Panc1 (cell line): ENCODE measurements at regions not wholly inside any gene's neighbourhood (a gene's known extent, or its start where the extent isn't known, plus 50 kb on each side); places are given as distances from the start of the nearest gene placed in this dataset.

Experiments used
- ATAC-seq: fragments of 200-7000 bp; cut with Tn5 transposase; 2 replicates; pipeline ENCODE4 v1.9.1; 2020; ENCODE audit warnings: mild to moderate bottlenecking, moderate library complexity
- BruUV-seq: library from RNA; stranded (reverse); fragments of 400-500 nt; replicated peaks from 2 replicates; lab custom pipeline; 2021; lab: Mats Ljungman, UMichigan
- CTCF ChIA-PET: fragments of 300-600 bp; sonication (Branson Sonifier 250); formaldehyde crosslinking; loops from one replicate; lab custom pipeline; 2022; ENCODE audit warnings: antibody characterized with exemption; lab: Charles Lee
- POLR2A ChIA-PET: fragments of 300-600 bp; sonication (Branson Sonifier 250); formaldehyde crosslinking; loops from one replicate; lab custom pipeline; 2022; ENCODE audit warnings: antibody characterized with exemption; lab: Charles Lee
- DNase-seq: peaks from one replicate; pipeline ENCODE4 v3.0.0-alpha.2; 2010; ENCODE audit warnings: low read depth, low spot score
- H3K27ac ChIP-seq: 2 replicates; pipeline ENCODE4 v1.5.1; 2011; ENCODE audit warnings: mild to moderate bottlenecking, low read length, inconsistent platforms
- H3K27me3 ChIP-seq: fragments of 200-500 bp; sonication (Bioruptor generic); 2 replicates; pipeline ENCODE4 v1.6.0; 2014; ENCODE audit warnings: low read length, inconsistent platforms; ENCODE audit not compliant: control insufficient read depth, insufficient read depth
- H3K36me3 ChIP-seq: fragments of 200-500 bp; sonication (Bioruptor generic); 2 replicates; pipeline ENCODE4 v1.5.1; 2014; ENCODE audit warnings: inconsistent platforms, mild to moderate bottlenecking, low read length, moderate library complexity; ENCODE audit not compliant: control insufficient read depth, insufficient read depth
- H3K4me1 ChIP-seq: 2 replicates; pipeline ENCODE4 v1.5.1; 2011; ENCODE audit warnings: inconsistent platforms, mild to moderate bottlenecking, low read length, moderate library complexity; ENCODE audit not compliant: control insufficient read depth, insufficient read depth
- H3K4me3 ChIP-seq, 2 experiments: 2 replicates each; pipeline ENCODE4 v1.5.1; 2011 to 2012; ENCODE audit warnings: low read depth in 2 of 2, low read length in 2 of 2, mild to moderate bottlenecking in 2 of 2, inconsistent platforms in 1 of 2, moderate library complexity in 1 of 2
- H3K9me3 ChIP-seq: fragments of 200-500 bp; sonication (Bioruptor generic); 2 replicates; pipeline ENCODE4 v1.5.1; 2014; ENCODE audit warnings: low read depth, mild to moderate bottlenecking, inconsistent platforms, low read length, moderate library complexity; ENCODE audit not compliant: control insufficient read depth, insufficient read depth
- CTCF ChIP-seq: fragments of 450-650 bp; IDR thresholded peaks from 2 replicates; pipeline ENCODE4 v1.5.1; 2017; ENCODE audit warnings: mild to moderate bottlenecking
- POLR2AphosphoS5 ChIP-seq: IDR thresholded peaks from 2 replicates; pipeline ENCODE4 v1.6.1; 2012; ENCODE audit warnings: mild to moderate bottlenecking, low read depth, low read length, moderate library complexity
- SIN3A ChIP-seq: IDR thresholded peaks from 2 replicates; pipeline ENCODE4 v1.6.1; 2012; ENCODE audit warnings: low read depth, mild to moderate bottlenecking, low read length, moderate library complexity, borderline replicate concordance; ENCODE audit not compliant: insufficient read depth
- TCF7L2 ChIP-seq: IDR thresholded peaks from 2 replicates; pipeline ENCODE4 v1.6.1; 2011; ENCODE audit warnings: mild to moderate bottlenecking, low read depth, low read length, inconsistent platforms
- in situ Hi-C: cut with HindIII; loops from 2 replicates; pipeline ENCODE4 v1.10.0; 2016; ENCODE audit warnings: low sequenced_read_pairs, low pct_unique_long_range_greater_than_20kb
- intact Hi-C: fragments of 100-400 bp; cut with micrococcal nuclease; formaldehyde crosslinking; loops from one replicate; pipeline ENCODE4 v1.10.0; 2022; ENCODE audit not compliant: unreplicated experiment
- TF ChIP-seq, protein P1 (sequence below), 2 experiments: IDR thresholded peaks; 2 replicates each; pipeline ENCODE4 v1.6.1; 2011 to 2012; ENCODE audit warnings: low read depth in 2 of 2, control low read depth in 1 of 2, low read length in 1 of 2, mild to moderate bottlenecking in 1 of 2, moderate library complexity in 1 of 2; ENCODE audit not compliant: insufficient read depth in 1 of 2

DNA sequence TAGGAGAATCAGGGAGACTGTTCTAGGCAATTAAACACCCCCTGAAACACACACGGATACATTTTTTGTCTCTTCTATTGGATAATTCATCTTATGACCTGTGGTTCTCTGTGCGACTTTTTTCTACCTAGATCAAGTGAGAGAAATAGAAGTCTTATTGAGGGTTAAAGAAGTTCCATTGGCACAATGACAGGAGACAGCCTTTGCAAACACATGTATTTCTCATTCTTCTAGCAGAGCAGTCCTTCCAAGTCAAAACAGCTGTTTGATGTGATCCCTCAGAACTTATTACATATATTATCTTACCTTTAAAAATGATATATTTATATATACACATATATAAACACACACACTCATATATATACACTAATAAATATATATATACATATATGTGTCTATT lies 496.7 kb downstream of the SLC6A15 start:
- intact Hi-C loops, result no loop called here
- ATAC-seq, result no peak
- Histone ChIP-seq H3K27me3 (no peaks in the 10 kb centered on the region), H3K4me3 (no peak overlapping the region), H3K36me3 (no peaks in the 10 kb centered on the region), H3K27ac (no peak overlapping the region), H3K9me3 (no peaks in the 10 kb centered on the region), H3K4me1 (no peaks in the 10 kb centered on the region)
- in situ Hi-C loops, result no loop called here
- TF ChIP-seq, protein P1, sequence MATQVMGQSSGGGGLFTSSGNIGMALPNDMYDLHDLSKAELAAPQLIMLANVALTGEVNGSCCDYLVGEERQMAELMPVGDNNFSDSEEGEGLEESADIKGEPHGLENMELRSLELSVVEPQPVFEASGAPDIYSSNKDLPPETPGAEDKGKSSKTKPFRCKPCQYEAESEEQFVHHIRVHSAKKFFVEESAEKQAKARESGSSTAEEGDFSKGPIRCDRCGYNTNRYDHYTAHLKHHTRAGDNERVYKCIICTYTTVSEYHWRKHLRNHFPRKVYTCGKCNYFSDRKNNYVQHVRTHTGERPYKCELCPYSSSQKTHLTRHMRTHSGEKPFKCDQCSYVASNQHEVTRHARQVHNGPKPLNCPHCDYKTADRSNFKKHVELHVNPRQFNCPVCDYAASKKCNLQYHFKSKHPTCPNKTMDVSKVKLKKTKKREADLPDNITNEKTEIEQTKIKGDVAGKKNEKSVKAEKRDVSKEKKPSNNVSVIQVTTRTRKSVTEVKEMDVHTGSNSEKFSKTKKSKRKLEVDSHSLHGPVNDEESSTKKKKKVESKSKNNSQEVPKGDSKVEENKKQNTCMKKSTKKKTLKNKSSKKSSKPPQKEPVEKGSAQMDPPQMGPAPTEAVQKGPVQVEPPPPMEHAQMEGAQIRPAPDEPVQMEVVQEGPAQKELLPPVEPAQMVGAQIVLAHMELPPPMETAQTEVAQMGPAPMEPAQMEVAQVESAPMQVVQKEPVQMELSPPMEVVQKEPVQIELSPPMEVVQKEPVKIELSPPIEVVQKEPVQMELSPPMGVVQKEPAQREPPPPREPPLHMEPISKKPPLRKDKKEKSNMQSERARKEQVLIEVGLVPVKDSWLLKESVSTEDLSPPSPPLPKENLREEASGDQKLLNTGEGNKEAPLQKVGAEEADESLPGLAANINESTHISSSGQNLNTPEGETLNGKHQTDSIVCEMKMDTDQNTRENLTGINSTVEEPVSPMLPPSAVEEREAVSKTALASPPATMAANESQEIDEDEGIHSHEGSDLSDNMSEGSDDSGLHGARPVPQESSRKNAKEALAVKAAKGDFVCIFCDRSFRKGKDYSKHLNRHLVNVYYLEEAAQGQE (IDR thresholded peaks at IDR 0.05; ENCODE audit: insufficient read depth in 1 of 2, low read depth in 2 of 2, low read length in 1 of 2), result no peak
- TF ChIP-seq POLR2AphosphoS5 (no peak), CTCF (no peak), SIN3A (no peak), TCF7L2 (no peak)
- BruUV-seq, result no TSS peak
- DNase-seq, result no peak
- POLR2A ChIA-PET, result no interaction called here
- CTCF ChIA-PET, result no interaction called here

DNA sequence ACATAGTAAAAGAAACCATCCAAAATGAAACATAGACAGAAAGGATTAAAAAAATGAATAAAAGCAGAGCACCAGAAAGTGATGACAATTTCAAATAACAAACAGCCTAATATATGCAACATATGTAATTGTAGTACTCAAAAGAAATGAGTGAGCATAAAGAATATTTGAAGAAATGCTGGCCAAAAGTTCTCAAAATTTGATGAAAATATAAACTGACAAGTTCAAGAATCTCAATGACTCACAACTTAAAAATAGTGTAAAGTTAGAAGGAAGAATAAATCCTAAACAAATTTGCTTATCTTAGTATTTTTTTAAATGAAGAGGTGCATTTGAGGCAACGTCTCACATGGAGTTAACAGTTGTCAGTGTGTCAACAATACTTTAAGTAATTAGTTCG lies 498.9 kb downstream of the SLC6A15 start:
- no peaks in the 10 kb centered on the region for H3K9me3 ChIP-seq
- no peaks in the 10 kb centered on the region for H3K4me1 ChIP-seq
- H3K27ac ChIP-seq, result no peak overlapping the region
- ChIA-PET POLR2A (no interaction called here), CTCF (no interaction called here)
- no peak overlapping the region for H3K4me3 ChIP-seq
- no TSS peak for BruUV-seq
- DNase-seq, result no peak
- no peaks in the 10 kb centered on the region for H3K27me3 ChIP-seq
- intact Hi-C loops, result no loop called here
- TF ChIP-seq SIN3A, result no peak
- TF ChIP-seq POLR2AphosphoS5, result no peak
- TF ChIP-seq TCF7L2, result no peak
- TF ChIP-seq CTCF, result no peak
- TF ChIP-seq, protein P1 (IDR thresholded peaks at IDR 0.05; ENCODE audit: insufficient read depth in 1 of 2, low read depth in 2 of 2, low read length in 1 of 2), result no peak
- in situ Hi-C loops, result no loop called here
- ATAC-seq, result no peak
- H3K36me3 ChIP-seq, result no peaks in the 10 kb centered on the region
